CD14-positive monocyte (primary cell): ENCODE measurements at regions not wholly inside any gene's neighbourhood (a gene's known extent, or its start where the extent isn't known, plus 50 kb on each side); places are given as distances from the start of the nearest gene placed in this dataset.

Experiments
- DNase-seq, 3 donors: peaks; one replicate each; pipeline ENCODE4 v3.0.0-alpha.2; 2011 to 2022
- H2AFZ ChIP-seq: 2 replicates; pipeline ENCODE4 v1.6.0; 2012; ENCODE audit warnings: mild to moderate bottlenecking, low read depth, low read length, inconsistent platforms; ENCODE audit not compliant: insufficient read depth, poor library complexity, severe bottlenecking
- H3K27ac ChIP-seq, 2 donors: 1 replicate in 1 of 2; 2 replicates in 1 of 2; pipeline ENCODE4 v1.5.1; 2012 to 2013; ENCODE audit warnings: low read length in 2 of 2, control low read depth in 1 of 2, inconsistent platforms in 1 of 2, low read depth in 1 of 2, mild to moderate bottlenecking in 1 of 2
- H3K27me3 ChIP-seq, 2 donors: one replicate each; pipeline versions ENCODE4 v1.6.0 to v1.6.1; 2011 to 2013; ENCODE audit warnings: low read length in 2 of 2; ENCODE audit not compliant: control insufficient read depth in 2 of 2, insufficient read depth in 2 of 2
- H3K36me3 ChIP-seq, 2 donors: replicated peaks in 1 of 2; 1 replicate in 1 of 2; 2 replicates in 1 of 2; pipeline versions ENCODE4 v1.5.1 to v1.6.1; 2012 to 2013; ENCODE audit warnings: low read length in 2 of 2, control low read depth in 1 of 2, inconsistent platforms in 1 of 2, mild to moderate bottlenecking in 1 of 2; ENCODE audit not compliant: insufficient read depth in 2 of 2, control insufficient read depth in 1 of 2
- H3K4me1 ChIP-seq, 2 donors: 1 replicate in 1 of 2; 2 replicates in 1 of 2; pipeline versions ENCODE4 v1.5.1 to v1.6.1; 2012 to 2013; ENCODE audit warnings: low read length in 2 of 2, control low read depth in 1 of 2, inconsistent platforms in 1 of 2, mild to moderate bottlenecking in 1 of 2, moderate library complexity in 1 of 2; ENCODE audit not compliant: insufficient read depth in 2 of 2, control insufficient read depth in 1 of 2
- H3K4me2 ChIP-seq: replicated peaks from 2 replicates; pipeline ENCODE3; 2012; ENCODE audit warnings: low read length, moderate library complexity, mild to moderate bottlenecking; ENCODE audit not compliant: poor library complexity, severe bottlenecking; ENCODE audit errors: extremely low read depth
- H3K4me3 ChIP-seq, 3 experiments: fragments of 200-600 bp in 1 of 3; sonication (generic) in 1 of 3; replicated peaks in 1 of 3; 1 replicate in 2 of 3; 2 replicates in 1 of 3; pipeline ENCODE4 v1.5.1; 2011 to 2013; ENCODE audit warnings: low read length in 3 of 3, mild to moderate bottlenecking in 3 of 3, control low read depth in 2 of 3, low read depth in 2 of 3, inconsistent platforms in 1 of 3, moderate library complexity in 1 of 3
- H3K79me2 ChIP-seq: 2 replicates; pipeline ENCODE4 v1.6.0; 2012; ENCODE audit warnings: mild to moderate bottlenecking, control low read depth, inconsistent platforms, low read length, moderate library complexity; ENCODE audit not compliant: insufficient read depth
- H3K9ac ChIP-seq: 2 replicates; pipeline ENCODE4 v1.6.0; 2017; ENCODE audit warnings: low read length, mild to moderate bottlenecking; ENCODE audit not compliant: insufficient read depth, poor library complexity, severe bottlenecking
- H3K9me3 ChIP-seq, 2 donors: replicated peaks in 1 of 2; 1 replicate in 1 of 2; 2 replicates in 1 of 2; pipeline versions ENCODE4 v1.5.1 to v1.6.1; 2012 to 2013; ENCODE audit warnings: low read length in 2 of 2, control low read depth in 1 of 2; ENCODE audit not compliant: control insufficient read depth in 1 of 2, insufficient read depth in 1 of 2
- H4K20me1 ChIP-seq: 2 replicates; pipeline ENCODE4 v1.6.0; 2012; ENCODE audit warnings: mild to moderate bottlenecking, low read length, control low read depth, moderate library complexity; ENCODE audit not compliant: insufficient read depth
- H3K27ac Mint-ChIP-seq, 7 donors: one replicate each; pipeline ENCODE4 v1.8.0; 2020; ENCODE audit warnings: mild to moderate bottlenecking in 7 of 7, mixed read lengths in 7 of 7, moderate library complexity in 6 of 7, inconsistent platforms in 2 of 7
- H3K27me3 Mint-ChIP-seq, 3 donors: one replicate each; pipeline ENCODE4 v1.8.0; 2021 to 2022; ENCODE audit warnings: low read depth in 3 of 3, mild to moderate bottlenecking in 3 of 3, mixed read lengths in 3 of 3, moderate library complexity in 3 of 3, inconsistent platforms in 1 of 3
- H3K36me3 Mint-ChIP-seq, 2 donors: one replicate each; pipeline ENCODE4 v1.8.0; 2020; ENCODE audit warnings: mixed read lengths in 2 of 2, inconsistent platforms in 1 of 2, mild to moderate bottlenecking in 1 of 2
- H3K4me1 Mint-ChIP-seq: one replicate; pipeline ENCODE4 v1.8.0; 2020; ENCODE audit warnings: mild to moderate bottlenecking, mixed read lengths
- H3K4me3 Mint-ChIP-seq, 2 donors: one replicate each; pipeline ENCODE4 v1.8.0; 2020; ENCODE audit warnings: mild to moderate bottlenecking in 2 of 2, mixed read lengths in 2 of 2, moderate library complexity in 1 of 2
- H3K9me3 Mint-ChIP-seq, 7 donors: one replicate each; pipeline ENCODE4 v1.8.0; 2020 to 2022; ENCODE audit warnings: mixed read lengths in 7 of 7, mild to moderate bottlenecking in 6 of 7, moderate library complexity in 6 of 7, inconsistent platforms in 2 of 7
- CTCF ChIP-seq: fragments of 200-600 bp; IDR thresholded peaks from one replicate; pipeline ENCODE4 v1.8.0; 2022; ENCODE audit warnings: antibody characterized with exemption, mild to moderate bottlenecking
- WGBS: methylation state at CpG from one replicate; pipeline ENCODE4 v1.1.5; 2013; ENCODE audit warnings: missing lambda C conversion rate; ENCODE audit not compliant: insufficient coverage; 5-methylcytosine and 5-hydroxymethylcytosine counted together
- intact Hi-C, 2 donors: fragments of 100-400 bp; cut with micrococcal nuclease; formaldehyde crosslinking; loops; one replicate each; pipeline versions ENCODE4 v1.15.0 to v1.15.1; 2023

- H3K4me3 Mint-ChIP-seq: no peak overlapping the region
- Histone ChIP-seq H3K9me3 (no peaks in the 10 kb centered on the region), H3K4me1 (no peaks in the 10 kb centered on the region), H3K36me3 (no peaks in the 10 kb centered on the region), H3K4me2 (no peak overlapping the region), H3K27ac (no peak overlapping the region), H4K20me1 (no peaks in the 10 kb centered on the region), H2AFZ (no peak overlapping the region), H3K9ac (no peak overlapping the region), H3K27me3 (peaks cover 2 to 3% of the 10 kb centered on the region in 2 donors), H3K4me3 (no peak overlapping the region), H3K79me2 (no peaks in the 10 kb centered on the region)
- 88% methylated on average over 3 of the region's 3 CpGs for WGBS
- peaks cover 0 to 13% (median 8%) of the 10 kb centered on the region in 7 donors for H3K9me3 Mint-ChIP-seq
- no peak for DNase-seq
- H3K27me3 Mint-ChIP-seq: peaks cover 3 to 8% (median 5%) of the 10 kb centered on the region in 3 donors
- no peak overlapping the region for H3K27ac Mint-ChIP-seq
- peaks cover 4% of the 10 kb centered on the region for H3K4me1 Mint-ChIP-seq
- intact Hi-C loops: no loop called here
- TF ChIP-seq CTCF: no peak
- no peaks in the 10 kb centered on the region for H3K36me3 Mint-ChIP-seq
Observed at GRCh38 chr7:25788961-25789620, 362.9 kb upstream of the NFE2L3 start.

GRCh38 chr7:25789701-25790640 is 362.0 kb upstream of the NFE2L3 start:
- DNase-seq: no peak
- Mint-ChIP-seq H3K4me3 (no peak overlapping the region), H3K4me1 (peaks cover 4% of the 10 kb centered on the region), H3K27ac (no peak overlapping the region), H3K27me3 (peaks cover 3 to 8% (median 8%) of the 10 kb centered on the region in 3 donors), H3K36me3 (no peaks in the 10 kb centered on the region), H3K9me3 (peaks cover 0 to 13% (median 8%) of the 10 kb centered on the region in 7 donors)
- Histone ChIP-seq H3K9me3 (no peaks in the 10 kb centered on the region), H3K36me3 (no peaks in the 10 kb centered on the region), H2AFZ (no peak overlapping the region), H3K4me2 (no peak overlapping the region), H3K9ac (no peak overlapping the region), H3K27ac (no peak overlapping the region), H3K79me2 (no peaks in the 10 kb centered on the region), H3K4me1 (no peaks in the 10 kb centered on the region), H4K20me1 (no peaks in the 10 kb centered on the region), H3K27me3 (peaks cover 2 to 3% of the 10 kb centered on the region in 2 donors), H3K4me3 (no peak overlapping the region)
- 98% methylated on average over 8 of the region's 13 CpGs for WGBS
- no peak for TF ChIP-seq CTCF
- intact Hi-C loops: no loop called here
